ENCODE measurements at regions not wholly inside any gene's neighbourhood (a gene's known extent, or its start where the extent isn't known, plus 50 kb on each side); places are given as distances from the start of the nearest gene placed in this dataset.

DNA sequence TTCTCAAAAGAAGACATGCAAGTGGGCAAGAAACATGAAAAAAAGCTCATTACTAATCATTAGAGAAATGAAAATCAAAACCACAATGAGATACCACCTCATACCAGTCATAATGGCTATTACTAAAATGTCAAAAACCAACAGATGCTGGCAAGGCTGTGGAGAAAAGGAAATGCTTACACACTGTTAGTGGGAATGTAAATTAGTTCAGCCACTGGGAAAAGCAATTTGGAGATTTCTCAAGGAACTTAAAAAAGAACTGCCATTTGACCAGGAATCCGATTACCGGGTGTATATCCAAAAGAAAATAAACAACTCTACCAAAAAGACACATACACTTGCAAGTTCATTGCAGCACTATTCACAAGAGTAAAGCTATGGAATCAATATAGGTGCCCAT, 595.4 kb upstream of the RIOK2 start:
- TF ChIP-seq, protein P1, sequence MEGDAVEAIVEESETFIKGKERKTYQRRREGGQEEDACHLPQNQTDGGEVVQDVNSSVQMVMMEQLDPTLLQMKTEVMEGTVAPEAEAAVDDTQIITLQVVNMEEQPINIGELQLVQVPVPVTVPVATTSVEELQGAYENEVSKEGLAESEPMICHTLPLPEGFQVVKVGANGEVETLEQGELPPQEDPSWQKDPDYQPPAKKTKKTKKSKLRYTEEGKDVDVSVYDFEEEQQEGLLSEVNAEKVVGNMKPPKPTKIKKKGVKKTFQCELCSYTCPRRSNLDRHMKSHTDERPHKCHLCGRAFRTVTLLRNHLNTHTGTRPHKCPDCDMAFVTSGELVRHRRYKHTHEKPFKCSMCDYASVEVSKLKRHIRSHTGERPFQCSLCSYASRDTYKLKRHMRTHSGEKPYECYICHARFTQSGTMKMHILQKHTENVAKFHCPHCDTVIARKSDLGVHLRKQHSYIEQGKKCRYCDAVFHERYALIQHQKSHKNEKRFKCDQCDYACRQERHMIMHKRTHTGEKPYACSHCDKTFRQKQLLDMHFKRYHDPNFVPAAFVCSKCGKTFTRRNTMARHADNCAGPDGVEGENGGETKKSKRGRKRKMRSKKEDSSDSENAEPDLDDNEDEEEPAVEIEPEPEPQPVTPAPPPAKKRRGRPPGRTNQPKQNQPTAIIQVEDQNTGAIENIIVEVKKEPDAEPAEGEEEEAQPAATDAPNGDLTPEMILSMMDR (IDR thresholded peaks at IDR 0.05; ENCODE audit: control extremely low read depth in 1 of 3, insufficient read depth in 1 of 3, low read depth in 1 of 3, low read length in 3 of 3): no peak
- TF ChIP-seq SUZ12 (IDR thresholded peaks at IDR 0.05; ENCODE audit: low read length) (no peak), BCL11A (IDR thresholded peaks at IDR 0.05; ENCODE audit: low read depth in 2 of 2, low read length in 2 of 2) (no peak), RXRA (IDR thresholded peaks at IDR 0.05; ENCODE audit: insufficient read depth, low read depth, low read length) (no peak), GABPA (IDR thresholded peaks at IDR 0.05; ENCODE audit: borderline replicate concordance, insufficient read depth, low read length) (no peak), YY1 (IDR thresholded peaks at IDR 0.05; ENCODE audit: low read depth, low read length) (no peak), EGR1 (IDR thresholded peaks at IDR 0.05; ENCODE audit: borderline replicate concordance, low read depth, low read length) (no peak)

Data from H1 (cell line).